ENCODE measurements at regions not wholly inside any gene's neighbourhood (a gene's known extent, or its start where the extent isn't known, plus 50 kb on each side); places are given as distances from the start of the nearest gene placed in this dataset.

DNA sequence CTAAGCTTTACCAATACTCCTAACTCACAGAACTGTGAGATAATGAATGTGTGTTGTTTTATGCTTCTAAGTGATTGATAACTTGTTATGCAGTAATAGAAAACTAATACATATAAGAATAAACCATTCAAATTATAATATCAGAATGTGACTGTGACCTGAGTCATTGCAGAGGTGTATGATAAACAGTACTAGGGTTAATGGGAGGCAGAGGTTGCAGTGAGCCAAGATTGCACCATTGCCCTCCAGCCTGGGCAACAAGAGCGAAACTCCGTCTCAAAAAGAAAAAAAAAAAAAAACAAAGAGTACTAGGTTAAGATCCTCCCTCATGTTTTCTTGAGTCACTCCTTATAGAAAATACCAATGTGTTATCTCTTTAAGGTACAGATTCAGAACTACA lies 950.3 kb downstream of the SORCS1 start:
- TF ChIP-seq, protein P1, sequence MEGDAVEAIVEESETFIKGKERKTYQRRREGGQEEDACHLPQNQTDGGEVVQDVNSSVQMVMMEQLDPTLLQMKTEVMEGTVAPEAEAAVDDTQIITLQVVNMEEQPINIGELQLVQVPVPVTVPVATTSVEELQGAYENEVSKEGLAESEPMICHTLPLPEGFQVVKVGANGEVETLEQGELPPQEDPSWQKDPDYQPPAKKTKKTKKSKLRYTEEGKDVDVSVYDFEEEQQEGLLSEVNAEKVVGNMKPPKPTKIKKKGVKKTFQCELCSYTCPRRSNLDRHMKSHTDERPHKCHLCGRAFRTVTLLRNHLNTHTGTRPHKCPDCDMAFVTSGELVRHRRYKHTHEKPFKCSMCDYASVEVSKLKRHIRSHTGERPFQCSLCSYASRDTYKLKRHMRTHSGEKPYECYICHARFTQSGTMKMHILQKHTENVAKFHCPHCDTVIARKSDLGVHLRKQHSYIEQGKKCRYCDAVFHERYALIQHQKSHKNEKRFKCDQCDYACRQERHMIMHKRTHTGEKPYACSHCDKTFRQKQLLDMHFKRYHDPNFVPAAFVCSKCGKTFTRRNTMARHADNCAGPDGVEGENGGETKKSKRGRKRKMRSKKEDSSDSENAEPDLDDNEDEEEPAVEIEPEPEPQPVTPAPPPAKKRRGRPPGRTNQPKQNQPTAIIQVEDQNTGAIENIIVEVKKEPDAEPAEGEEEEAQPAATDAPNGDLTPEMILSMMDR (IDR thresholded peaks at IDR 0.05; ENCODE audit: unreplicated experiment): no peak
- Mint-ChIP-seq H3K4me1 (no peaks in the 10 kb centered on the region), H3K27ac (no peak overlapping the region), H3K36me3 (no peaks in the 10 kb centered on the region), H3K27me3 (ENCODE audit: low read depth) (no peaks in the 10 kb centered on the region), H3K9me3 (peaks cover 4% of the 10 kb centered on the region), H3K4me3 (no peak overlapping the region)
- no peak for DNase-seq (ENCODE audit: low spot score in 2 of 2, unreplicated experiment in 2 of 2)

DNA sequence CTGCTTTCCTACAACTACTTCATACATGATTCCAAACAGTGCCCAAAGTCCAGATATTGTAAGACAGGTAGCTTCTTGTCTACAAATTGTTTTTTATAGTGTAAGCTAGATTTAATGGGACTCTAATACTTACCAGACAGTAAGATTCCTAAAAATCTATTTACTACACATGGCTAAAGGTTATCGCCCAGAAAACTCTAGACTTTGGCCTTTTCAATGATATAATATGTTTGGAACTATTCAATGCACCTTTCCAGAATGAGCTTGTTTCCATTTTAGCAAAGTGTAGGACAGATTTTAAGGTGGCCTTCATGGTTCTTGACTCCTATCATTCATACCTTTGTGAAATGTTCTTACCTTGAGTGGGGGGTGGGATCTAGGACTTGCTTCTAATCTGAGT lies 951.0 kb downstream of the SORCS1 start:
- Mint-ChIP-seq H3K4me1 (no peaks in the 10 kb centered on the region), H3K27me3 (ENCODE audit: low read depth) (no peaks in the 10 kb centered on the region), H3K9me3 (peaks cover 4% of the 10 kb centered on the region), H3K27ac (no peak overlapping the region), H3K4me3 (no peak overlapping the region), H3K36me3 (no peaks in the 10 kb centered on the region)
- no peak for DNase-seq (ENCODE audit: low spot score in 2 of 2, unreplicated experiment in 2 of 2)
- TF ChIP-seq, protein P1 (IDR thresholded peaks at IDR 0.05; ENCODE audit: unreplicated experiment): no peak

DNA sequence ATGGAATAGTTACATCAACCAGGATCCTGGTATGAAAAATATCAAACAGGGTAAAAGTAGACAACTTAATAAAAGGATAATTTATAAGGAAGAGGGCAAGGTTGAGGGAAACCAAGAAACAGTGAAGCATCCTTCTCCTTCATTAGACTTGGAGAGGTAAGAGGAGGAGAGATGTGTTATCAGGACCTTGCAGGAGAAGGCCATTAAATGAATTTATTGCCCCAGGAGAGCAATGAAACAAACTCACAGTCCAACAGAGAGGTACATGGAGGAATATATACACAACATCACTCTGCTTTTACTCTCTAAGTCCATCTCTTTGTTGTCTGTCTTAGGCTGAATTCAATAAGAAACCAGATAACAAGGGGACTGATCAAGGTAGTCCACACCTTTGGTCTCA lies 966.2 kb downstream of the SORCS1 start:
- DNase-seq (ENCODE audit: low spot score in 2 of 2, unreplicated experiment in 2 of 2): no peak
- no peak overlapping the region for H3K27ac Mint-ChIP-seq
- no peaks in the 10 kb centered on the region for H3K27me3 Mint-ChIP-seq (ENCODE audit: low read depth)
- TF ChIP-seq, protein P1 (IDR thresholded peaks at IDR 0.05; ENCODE audit: unreplicated experiment): no peak
- peaks cover 12% of the 10 kb centered on the region for H3K9me3 Mint-ChIP-seq
- no peak overlapping the region for H3K4me3 Mint-ChIP-seq
- peaks cover 8% of the 10 kb centered on the region for H3K4me1 Mint-ChIP-seq
- no peaks in the 10 kb centered on the region for H3K36me3 Mint-ChIP-seq

DNA sequence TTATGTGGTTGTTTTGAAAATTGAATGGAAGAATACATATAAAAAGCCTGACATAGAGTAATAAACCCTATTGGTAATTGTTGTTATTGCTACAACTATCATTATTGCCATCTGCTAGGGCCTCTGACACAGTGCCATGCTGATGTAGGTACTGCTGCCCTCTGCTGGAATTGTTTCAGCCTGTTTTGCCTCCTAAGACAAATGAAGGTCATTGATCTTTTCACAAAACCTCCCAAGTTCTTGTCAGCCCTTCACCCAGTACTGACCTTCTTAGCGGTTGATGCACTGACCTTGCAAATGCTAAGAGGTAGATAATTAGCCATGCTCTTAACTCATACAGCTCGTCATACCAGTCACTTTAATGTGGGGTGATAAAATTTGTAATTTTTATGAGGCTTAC lies 975.2 kb downstream of the SORCS1 start:
- TF ChIP-seq, protein P1 (IDR thresholded peaks at IDR 0.05; ENCODE audit: unreplicated experiment): no peak
- Mint-ChIP-seq H3K4me3 (no peak overlapping the region), H3K4me1 (peaks cover 14% of the 10 kb centered on the region), H3K27me3 (ENCODE audit: low read depth) (no peaks in the 10 kb centered on the region), H3K36me3 (no peaks in the 10 kb centered on the region), H3K27ac (no peak overlapping the region), H3K9me3 (peaks cover 5% of the 10 kb centered on the region)
- no peak for DNase-seq (ENCODE audit: low spot score in 2 of 2, unreplicated experiment in 2 of 2)

DNA sequence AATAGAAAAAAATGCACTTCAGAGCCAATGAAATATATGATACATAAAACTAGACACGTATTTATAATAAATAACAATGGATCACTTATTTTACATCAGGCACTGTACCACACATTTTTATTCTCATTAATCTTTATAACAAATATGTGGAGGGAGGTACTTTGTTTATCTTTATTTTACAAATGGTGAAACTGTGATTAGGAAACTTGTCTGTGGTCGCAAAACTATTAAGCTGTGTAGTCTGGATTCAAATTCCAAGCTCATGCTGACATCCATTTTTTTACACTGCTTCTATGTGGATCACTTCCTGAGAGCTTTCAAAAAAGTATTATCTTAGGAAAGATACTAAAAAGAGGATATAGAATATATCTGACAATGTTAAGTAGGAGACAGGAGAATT lies 978.6 kb downstream of the SORCS1 start:
- Mint-ChIP-seq H3K27me3 (ENCODE audit: low read depth) (no peaks in the 10 kb centered on the region), H3K9me3 (no peaks in the 10 kb centered on the region), H3K4me1 (peaks cover 25% of the 10 kb centered on the region), H3K4me3 (no peak overlapping the region), H3K36me3 (no peaks in the 10 kb centered on the region), H3K27ac (no peak overlapping the region)
- TF ChIP-seq, protein P1 (IDR thresholded peaks at IDR 0.05; ENCODE audit: unreplicated experiment): no peak
- DNase-seq (ENCODE audit: low spot score in 2 of 2, unreplicated experiment in 2 of 2): no peak

DNA sequence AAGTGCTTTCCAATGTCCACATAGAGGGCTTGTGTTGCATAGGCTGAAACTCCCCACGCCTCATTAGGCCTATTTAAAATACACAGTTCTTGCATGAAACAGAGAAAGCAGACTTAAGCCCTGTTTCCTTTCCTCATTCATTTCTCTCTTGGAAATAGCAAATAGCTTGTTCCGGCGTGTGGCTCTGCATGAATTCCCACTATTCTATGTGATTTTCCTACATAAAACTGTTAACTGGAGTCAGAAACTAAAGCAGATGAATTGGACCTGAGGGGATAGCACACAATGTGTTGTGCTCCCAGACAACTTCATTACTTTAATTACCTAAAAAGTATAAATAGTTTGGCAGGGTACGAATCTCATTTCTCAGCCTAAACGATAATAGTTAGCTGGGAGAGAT lies 981.5 kb downstream of the SORCS1 start:
- no peaks in the 10 kb centered on the region for H3K9me3 Mint-ChIP-seq
- TF ChIP-seq, protein P1 (IDR thresholded peaks at IDR 0.05; ENCODE audit: unreplicated experiment): no peak
- no peaks in the 10 kb centered on the region for H3K27me3 Mint-ChIP-seq (ENCODE audit: low read depth)
- peaks cover 14% of the 10 kb centered on the region for H3K4me1 Mint-ChIP-seq
- DNase-seq (ENCODE audit: low spot score in 2 of 2, unreplicated experiment in 2 of 2): no peak
- H3K4me3 Mint-ChIP-seq: no peak overlapping the region
- no peaks in the 10 kb centered on the region for H3K36me3 Mint-ChIP-seq
- no peak overlapping the region for H3K27ac Mint-ChIP-seq

All from mesothelial cell of epicardium (in vitro differentiated cells).